PC-9 (cell line): ENCODE measurements at regions not wholly inside any gene's neighbourhood (a gene's known extent, or its start where the extent isn't known, plus 50 kb on each side); places are given as distances from the start of the nearest gene placed in this dataset.

ENCODE experiments used
- CTCF ChIP-seq: fragments of 200-600 bp; sonication (generic); conservative IDR thresholded peaks from 2 replicates; pipeline ENCODE4 v1.6.1; 2017; ENCODE audit warnings: mixed run types, antibody characterized with exemption, mild to moderate bottlenecking, moderate library complexity
- EZH2 ChIP-seq: fragments of 200-600 bp; sonication (generic); IDR thresholded peaks from 2 replicates; pipeline ENCODE4 v1.8.0; 2017; ENCODE audit warnings: antibody characterized with exemption, low read depth

- TF ChIP-seq CTCF, result no peak
- no peak for TF ChIP-seq EZH2
Observed at GRCh38 chr7:131124867-131125266, 202.8 kb upstream of the MKLN1 start.
